WI38 (cell line): ENCODE measurements at regions not wholly inside any gene's neighbourhood (a gene's known extent, or its start where the extent isn't known, plus 50 kb on each side); places are given as distances from the start of the nearest gene placed in this dataset.

Experiments
- H3K4me3 ChIP-seq: 2 replicates; pipeline ENCODE4 v1.5.1; 2011; ENCODE audit warnings: low read depth, mild to moderate bottlenecking, control low read depth, low read length
- TF ChIP-seq, protein P1 (sequence below): IDR thresholded peaks from 2 replicates; pipeline ENCODE4 v1.5.1; 2012; ENCODE audit warnings: low read depth, mild to moderate bottlenecking, control low read depth, low read length

DNA sequence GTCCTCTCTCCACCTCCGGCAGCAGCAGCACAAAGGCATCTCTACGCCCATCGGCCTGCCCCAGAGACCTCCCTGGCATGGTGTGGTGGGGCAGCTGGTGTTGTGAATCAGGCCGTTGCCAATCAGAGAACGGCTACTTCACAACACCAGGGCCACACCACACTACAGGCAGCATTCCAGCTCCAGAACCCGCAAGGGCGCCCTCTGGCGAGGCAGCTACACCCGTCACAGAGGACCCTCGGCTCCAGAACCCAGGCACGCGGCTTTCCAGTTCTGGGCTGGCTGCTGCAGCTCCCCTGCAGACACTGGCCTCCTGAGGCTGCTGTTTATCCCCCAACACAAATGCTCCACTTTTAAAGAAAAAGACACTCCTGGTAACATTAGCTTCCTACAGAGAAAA lies 127.5 kb upstream of the TOPAZ1 start:
- TF ChIP-seq, protein P1, sequence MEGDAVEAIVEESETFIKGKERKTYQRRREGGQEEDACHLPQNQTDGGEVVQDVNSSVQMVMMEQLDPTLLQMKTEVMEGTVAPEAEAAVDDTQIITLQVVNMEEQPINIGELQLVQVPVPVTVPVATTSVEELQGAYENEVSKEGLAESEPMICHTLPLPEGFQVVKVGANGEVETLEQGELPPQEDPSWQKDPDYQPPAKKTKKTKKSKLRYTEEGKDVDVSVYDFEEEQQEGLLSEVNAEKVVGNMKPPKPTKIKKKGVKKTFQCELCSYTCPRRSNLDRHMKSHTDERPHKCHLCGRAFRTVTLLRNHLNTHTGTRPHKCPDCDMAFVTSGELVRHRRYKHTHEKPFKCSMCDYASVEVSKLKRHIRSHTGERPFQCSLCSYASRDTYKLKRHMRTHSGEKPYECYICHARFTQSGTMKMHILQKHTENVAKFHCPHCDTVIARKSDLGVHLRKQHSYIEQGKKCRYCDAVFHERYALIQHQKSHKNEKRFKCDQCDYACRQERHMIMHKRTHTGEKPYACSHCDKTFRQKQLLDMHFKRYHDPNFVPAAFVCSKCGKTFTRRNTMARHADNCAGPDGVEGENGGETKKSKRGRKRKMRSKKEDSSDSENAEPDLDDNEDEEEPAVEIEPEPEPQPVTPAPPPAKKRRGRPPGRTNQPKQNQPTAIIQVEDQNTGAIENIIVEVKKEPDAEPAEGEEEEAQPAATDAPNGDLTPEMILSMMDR = peak; percentile 28; the same call in 1 of the 2 replicates
- H3K4me3 ChIP-seq = no peak overlapping the region

DNA sequence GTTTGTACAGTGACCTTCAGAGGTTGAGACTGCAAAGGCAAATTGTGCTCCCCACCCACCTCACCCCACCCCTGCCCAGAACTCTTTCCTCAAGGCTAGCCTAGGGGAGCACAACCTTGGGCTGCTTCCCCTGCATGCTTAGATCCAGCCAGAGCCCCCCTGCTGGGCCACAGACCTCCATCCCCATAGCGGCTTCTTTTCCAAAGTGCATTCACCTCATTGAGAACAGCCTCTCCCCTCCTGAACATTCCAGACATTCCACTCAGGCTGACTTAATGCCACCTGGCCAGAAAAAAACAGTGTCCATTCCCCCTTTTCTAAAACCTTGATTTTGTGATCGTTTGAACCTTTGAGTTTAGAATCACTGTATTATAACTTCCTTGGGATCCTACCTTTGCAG lies 124.4 kb upstream of the TOPAZ1 start:
- TF ChIP-seq, protein P1 = no peak
- no peak overlapping the region for H3K4me3 ChIP-seq

DNA sequence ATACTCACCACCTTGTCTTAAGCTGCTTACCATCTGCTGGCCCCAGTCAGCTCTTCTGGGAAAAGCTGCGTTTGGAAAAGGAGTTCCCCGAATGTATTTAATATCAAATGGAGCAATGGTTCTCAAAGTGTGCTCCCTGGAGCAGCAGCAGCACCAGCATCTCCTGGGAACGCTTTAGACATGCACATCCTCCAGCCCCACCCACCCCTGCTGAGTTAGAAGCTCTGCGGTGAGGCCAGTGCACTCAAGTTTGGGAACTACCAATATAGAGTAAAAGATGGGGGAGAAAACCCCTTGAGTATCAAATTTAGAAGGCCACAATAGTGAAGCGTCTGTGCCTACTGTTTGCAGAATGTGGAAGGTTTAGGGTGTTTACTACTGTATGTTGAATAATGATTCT lies 124.0 kb upstream of the TOPAZ1 start:
- TF ChIP-seq, protein P1 = no peak
- no peak overlapping the region for H3K4me3 ChIP-seq

DNA sequence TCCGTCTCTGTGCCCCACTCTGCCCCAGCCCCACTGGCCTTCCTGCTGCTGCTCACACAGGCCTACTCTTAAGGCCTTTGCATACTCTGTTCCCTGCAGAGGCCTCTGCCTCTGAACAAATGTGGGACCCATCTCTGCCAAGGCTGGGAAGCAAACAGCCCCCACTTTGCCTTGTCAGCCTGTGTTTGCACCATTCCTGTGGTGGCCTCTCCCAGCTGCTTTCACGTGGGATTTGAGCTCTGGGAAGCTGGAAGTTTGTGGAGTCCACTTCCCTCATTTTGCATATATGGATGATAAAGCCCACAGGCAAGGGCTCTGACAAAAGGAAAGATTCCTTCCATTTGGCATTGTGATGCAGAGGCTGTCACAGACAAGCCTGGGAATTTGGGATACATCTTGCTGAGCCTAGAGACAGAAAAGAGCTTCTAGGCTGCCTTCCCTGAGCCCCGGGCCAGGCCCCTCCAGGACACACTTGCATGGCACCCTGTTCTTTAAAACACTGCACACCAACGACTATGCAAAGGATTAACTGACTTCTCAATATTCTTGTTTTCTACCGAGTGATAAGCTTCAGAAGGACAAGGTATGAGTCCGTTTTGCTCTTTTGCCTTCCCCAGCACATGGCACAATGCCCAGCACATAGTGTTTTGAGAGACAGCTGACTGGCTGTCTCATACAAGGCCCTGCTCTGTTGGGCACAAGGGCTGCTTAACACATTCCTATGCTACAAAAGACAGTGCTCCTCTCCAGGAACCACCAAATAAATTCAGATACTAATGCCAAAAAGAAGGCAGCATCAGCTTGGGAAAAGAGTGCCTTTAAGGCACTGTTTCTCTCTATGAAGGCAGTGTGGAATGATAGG lies 120.7 kb upstream of the TOPAZ1 start:
- no peak overlapping the region for H3K4me3 ChIP-seq
- TF ChIP-seq, protein P1 = no peak

DNA sequence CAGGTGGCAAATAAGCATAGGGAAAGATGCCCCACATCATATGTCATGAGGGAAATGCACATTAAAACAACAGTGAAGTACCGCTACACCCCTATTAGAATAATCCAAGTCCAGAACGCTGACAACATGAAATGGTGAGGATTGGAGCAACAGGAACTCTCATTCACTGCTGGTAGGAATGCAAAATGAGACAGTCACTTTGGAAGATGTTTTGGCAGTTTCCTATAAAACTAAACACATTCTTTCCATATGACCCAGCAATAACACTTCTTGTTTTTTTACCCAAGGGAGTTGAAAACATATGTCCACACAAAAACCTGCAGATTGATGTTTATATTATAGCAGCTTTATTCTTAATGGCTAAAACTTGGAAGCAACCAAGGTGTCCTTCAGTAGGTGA lies 116.4 kb upstream of the TOPAZ1 start:
- TF ChIP-seq, protein P1 = no peak
- H3K4me3 ChIP-seq = no peak overlapping the region

DNA sequence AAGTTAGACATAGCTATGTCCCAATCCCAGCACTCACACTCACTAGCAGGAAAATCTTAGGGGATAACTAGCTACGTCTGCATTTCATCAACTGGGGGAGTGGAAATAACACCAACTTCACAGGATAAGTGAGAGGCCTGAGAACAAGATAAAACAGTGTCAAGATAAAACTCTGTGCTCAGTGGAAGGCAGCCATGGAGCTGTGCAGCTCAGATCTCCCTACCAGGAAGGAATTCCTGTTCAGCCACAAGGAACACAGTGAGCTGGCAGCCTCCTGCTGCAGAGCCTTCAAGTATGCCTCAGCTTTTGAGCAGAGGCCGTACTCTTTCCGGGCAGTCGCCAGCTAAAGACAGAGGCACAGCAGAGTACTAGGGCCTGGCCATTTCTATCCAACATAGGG lies 115.8 kb upstream of the TOPAZ1 start:
- TF ChIP-seq, protein P1 = no peak
- H3K4me3 ChIP-seq = no peak overlapping the region

DNA sequence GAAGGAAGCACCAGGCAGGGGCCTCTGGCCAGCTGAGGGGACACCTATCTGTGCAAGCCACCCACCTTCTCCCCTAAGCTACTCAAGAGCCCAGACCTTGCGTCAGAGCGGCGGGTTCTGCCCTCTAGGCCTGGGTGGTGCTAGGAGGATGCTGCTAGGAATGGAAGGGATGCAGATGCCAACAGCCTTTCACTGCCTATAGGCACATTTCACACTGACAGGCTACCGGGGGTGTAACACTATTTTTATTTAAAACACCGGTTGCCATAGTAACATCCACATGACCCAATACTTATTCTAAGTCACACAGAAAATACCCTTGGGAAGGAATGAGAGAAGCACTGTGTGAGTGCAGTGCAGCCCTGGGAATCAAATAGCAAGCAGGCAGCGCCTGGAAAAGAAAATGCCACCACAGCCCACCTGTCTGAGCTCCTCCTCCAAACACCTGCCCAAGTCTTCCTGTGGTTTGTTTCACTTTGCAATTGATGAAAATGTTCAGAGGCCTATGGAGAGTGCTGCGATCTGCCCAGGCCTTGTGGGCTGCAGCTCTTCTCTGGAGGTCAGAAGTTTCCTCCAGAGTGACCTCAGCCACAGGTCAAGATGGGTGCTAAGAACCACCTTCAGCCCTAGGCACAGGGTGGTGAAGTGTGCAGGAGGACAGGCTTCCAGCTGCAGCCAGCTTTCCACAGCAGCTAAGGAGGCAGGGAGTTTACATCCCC lies 113.5 kb upstream of the TOPAZ1 start:
- H3K4me3 ChIP-seq = no peak overlapping the region
- TF ChIP-seq, protein P1 = no peak
